AG09309 (cell line): ENCODE measurements at regions not wholly inside any gene's neighbourhood (a gene's known extent, or its start where the extent isn't known, plus 50 kb on each side); places are given as distances from the start of the nearest gene placed in this dataset.

Experiments used
- DNase-seq: peaks from one replicate; pipeline ENCODE4 v3.0.0-alpha.2; 2010; ENCODE audit warnings: low read depth
- H3K4me3 ChIP-seq: 2 replicates; pipeline ENCODE4 v1.5.1; 2011; ENCODE audit warnings: mild to moderate bottlenecking, low read depth, low read length, moderate library complexity; ENCODE audit not compliant: control insufficient read depth
- TF ChIP-seq, protein P1 (sequence below): IDR thresholded peaks from 2 replicates; pipeline ENCODE4 v1.5.1; 2011; ENCODE audit warnings: mild to moderate bottlenecking, low read depth, low read length, inconsistent platforms; ENCODE audit not compliant: insufficient read depth, control insufficient read depth; ENCODE audit errors: missing control alignments

DNA sequence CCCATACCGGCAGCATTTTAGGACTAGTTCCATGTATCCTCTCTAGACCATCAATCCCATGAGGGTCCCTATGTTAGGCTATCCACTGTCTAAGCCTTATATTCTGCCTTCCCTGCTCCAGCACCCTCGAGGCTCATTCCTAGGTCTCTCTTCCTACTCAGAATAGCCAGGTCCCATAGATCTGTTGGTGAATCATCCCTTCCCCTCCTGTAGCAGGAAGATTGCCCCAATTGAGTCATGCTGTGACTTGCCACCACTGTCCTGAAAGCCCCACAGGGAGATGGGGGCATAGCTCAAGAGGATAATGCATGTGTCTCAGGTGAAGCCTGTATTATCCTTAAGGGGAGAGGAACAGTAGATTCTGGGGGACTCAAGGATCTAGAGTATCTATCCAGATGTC, 143.1 kb upstream of the MOCS1 start:
- no peak for DNase-seq
- no peak overlapping the region for H3K4me3 ChIP-seq
- TF ChIP-seq, protein P1, sequence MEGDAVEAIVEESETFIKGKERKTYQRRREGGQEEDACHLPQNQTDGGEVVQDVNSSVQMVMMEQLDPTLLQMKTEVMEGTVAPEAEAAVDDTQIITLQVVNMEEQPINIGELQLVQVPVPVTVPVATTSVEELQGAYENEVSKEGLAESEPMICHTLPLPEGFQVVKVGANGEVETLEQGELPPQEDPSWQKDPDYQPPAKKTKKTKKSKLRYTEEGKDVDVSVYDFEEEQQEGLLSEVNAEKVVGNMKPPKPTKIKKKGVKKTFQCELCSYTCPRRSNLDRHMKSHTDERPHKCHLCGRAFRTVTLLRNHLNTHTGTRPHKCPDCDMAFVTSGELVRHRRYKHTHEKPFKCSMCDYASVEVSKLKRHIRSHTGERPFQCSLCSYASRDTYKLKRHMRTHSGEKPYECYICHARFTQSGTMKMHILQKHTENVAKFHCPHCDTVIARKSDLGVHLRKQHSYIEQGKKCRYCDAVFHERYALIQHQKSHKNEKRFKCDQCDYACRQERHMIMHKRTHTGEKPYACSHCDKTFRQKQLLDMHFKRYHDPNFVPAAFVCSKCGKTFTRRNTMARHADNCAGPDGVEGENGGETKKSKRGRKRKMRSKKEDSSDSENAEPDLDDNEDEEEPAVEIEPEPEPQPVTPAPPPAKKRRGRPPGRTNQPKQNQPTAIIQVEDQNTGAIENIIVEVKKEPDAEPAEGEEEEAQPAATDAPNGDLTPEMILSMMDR, result no peak

DNA sequence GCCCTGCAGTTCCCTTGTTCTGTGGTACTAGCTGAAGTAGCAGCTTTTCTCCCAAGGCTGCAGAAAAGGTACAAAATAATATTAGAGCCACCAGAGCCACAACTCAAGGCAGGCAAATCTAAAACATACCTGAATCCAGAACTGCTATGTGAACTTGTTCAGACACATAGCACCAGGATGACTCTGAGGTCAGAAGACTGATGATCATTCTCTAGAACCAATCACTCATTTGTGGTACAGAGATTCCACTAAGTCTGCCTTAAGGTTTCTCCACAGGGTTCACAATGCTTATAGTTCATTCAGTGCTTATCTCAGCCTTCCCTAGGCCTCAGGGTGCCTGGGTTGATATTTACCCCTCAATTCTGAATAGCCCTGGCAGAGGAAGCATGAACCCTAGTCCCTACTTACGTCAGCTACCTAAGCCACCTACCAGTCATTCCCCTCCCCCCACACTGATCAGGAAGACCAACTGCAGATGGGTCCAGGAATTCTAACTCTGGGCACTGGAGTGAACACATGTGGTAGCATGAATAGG, 140.9 kb upstream of the MOCS1 start:
- no peak for DNase-seq
- no peak overlapping the region for H3K4me3 ChIP-seq
- TF ChIP-seq, protein P1, result no peak

DNA sequence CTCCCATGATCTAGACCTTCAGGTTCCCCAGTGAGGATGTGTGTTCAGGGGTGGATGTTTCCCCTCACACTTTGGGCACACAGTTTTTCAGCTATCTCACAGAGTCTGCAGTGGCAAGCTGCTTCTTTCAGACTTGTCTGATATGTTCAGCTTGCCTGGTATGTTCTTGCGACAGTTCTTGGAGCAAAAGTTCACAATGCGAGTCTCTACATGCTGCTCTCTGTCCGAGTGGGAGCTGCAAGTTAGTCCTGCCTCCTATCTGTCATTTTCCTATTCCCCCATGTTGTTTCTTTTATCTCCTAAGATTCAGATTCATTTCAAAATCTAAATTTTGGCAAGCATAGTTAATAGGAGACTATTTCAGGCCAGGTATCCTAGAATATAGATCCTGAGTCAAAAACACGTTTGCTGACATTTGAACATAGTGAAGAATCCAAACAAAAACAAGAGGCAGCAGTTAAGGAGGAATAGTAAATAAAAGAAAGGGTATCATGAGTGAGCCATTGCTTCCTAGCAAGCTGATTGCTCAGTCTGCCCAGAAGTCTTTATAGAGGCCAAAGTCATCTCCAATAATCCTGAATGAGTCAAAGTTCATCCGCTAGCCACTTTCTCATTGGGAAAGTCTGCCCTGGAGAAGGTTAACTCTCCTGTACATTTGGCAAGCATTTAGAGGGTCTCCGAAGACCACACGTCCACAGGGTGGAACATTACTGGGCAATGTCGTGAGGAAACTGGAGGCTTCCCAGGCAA, 140.2 kb upstream of the MOCS1 start:
- TF ChIP-seq, protein P1, result no peak
- no peak for DNase-seq
- H3K4me3 ChIP-seq, result no peak overlapping the region

DNA sequence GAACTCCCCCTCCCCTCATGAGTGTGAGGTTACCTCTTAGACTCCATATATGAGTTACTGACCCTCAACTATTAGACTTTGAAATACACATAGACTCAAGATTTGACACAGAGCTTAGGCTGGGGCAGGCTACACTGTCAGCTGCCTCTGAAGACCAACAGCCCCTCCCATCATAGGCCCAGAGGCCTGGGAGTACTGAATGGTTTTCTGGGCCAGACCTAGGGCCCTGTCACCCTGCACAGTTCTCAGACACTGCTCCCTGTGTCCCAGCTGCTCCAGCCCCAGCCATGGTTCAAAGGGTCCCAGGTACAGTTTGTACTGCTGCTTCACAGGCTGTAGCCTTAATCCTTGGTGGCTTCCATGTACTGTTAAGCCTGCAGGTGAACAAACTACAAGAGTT, 132.1 kb upstream of the MOCS1 start:
- TF ChIP-seq, protein P1, result no peak
- DNase-seq, result no peak
- H3K4me3 ChIP-seq, result no peak overlapping the region

DNA sequence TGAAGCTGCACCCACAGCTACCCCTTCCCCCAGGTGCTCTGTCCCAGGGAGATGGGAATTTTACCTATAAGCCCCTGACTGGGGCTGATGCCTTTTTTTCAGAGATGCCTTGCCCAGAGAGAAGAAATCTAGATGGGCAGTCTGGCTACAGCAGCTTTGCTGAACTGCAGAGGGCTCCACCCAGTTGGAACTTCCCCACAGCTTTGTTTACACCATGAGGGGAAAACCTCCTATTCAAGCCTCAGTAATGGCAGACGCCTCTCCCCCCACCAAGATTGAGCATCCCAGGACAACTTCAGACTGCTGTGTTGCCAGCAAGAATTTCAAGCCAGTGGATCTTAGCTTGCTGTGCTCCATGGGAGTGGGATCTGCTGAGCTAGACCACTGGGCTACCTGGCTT, 122.6 kb upstream of the MOCS1 start:
- no peak for DNase-seq
- TF ChIP-seq, protein P1, result no peak
- no peak overlapping the region for H3K4me3 ChIP-seq

DNA sequence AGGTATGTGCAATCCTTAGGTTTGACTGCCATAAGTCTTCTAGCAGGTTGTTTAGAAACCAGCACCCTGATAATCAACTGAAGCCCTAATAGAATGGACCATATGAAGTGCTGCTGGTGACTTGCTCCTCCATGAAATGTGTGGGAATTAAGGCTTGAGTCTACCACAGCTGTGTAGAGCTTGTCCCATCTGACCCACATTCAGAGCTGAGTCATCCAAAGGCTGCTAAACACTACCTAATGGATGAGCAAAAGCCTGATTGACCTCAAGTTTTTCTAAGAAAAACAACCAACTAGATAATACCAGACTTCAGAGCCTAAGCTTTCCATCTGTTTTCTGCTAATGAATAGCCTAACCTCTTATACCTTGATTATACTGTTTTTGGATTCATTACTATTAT, 120.3 kb upstream of the MOCS1 start:
- H3K4me3 ChIP-seq, result no peak overlapping the region
- no peak for DNase-seq
- TF ChIP-seq, protein P1, result no peak

DNA sequence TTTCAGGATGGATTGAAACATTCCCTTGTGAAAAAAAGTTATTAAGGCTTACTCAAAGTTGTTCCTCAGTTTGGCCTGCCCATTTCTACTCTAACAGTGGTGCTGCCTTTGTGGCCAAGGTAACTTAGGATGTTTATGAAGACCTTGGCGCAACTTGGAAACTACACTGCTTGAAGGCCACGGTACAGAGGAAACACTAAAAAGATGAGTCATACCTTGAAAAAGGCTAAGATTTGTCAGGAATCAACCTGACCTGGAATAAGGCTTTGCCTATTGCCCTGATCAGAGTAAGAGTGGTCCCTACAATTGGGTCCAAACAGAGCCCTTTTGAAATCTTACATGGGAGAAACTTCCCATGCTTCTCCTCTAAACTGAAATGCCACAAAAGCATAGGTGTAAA, 119.9 kb upstream of the MOCS1 start:
- TF ChIP-seq, protein P1, result no peak
- no peak overlapping the region for H3K4me3 ChIP-seq
- no peak for DNase-seq
